NCI-H2107 (cell line): ENCODE measurements at regions not wholly inside any gene's neighbourhood (a gene's known extent, or its start where the extent isn't known, plus 50 kb on each side); places are given as distances from the start of the nearest gene placed in this dataset.

Source experiments
- DNase-seq: peaks from one replicate; lab custom pipeline; 2025; lab: John Stamatoyannopoulos, UW

GRCh38 chr7:55624813-55625212 is 52.5 kb upstream of the VOPP1 start:
- DNase-seq: no peak

- DNase-seq: no peak
Measured at GRCh38 chr7:55623617-55624016, 51.3 kb upstream of the VOPP1 start.

- DNase-seq: no peak
Measured at GRCh38 chr7:55622241-55622640, 49.9 kb upstream of the VOPP1 start.
